Ishikawa (cell line): ENCODE measurements at regions not wholly inside any gene's neighbourhood (a gene's known extent, or its start where the extent isn't known, plus 50 kb on each side); places are given as distances from the start of the nearest gene placed in this dataset.

Experiments used
- CEBPB ChIP-seq: IDR thresholded peaks from 2 replicates; pipeline ENCODE4 v1.6.1; 2012
- TAF1 ChIP-seq: IDR thresholded peaks from 2 replicates; pipeline ENCODE4 v1.6.1; 2012; ENCODE audit warnings: low read depth, mild to moderate bottlenecking
- TCF12 ChIP-seq: IDR thresholded peaks from 2 replicates; pipeline ENCODE4 v1.6.1; 2012; ENCODE audit warnings: low read depth

DNA sequence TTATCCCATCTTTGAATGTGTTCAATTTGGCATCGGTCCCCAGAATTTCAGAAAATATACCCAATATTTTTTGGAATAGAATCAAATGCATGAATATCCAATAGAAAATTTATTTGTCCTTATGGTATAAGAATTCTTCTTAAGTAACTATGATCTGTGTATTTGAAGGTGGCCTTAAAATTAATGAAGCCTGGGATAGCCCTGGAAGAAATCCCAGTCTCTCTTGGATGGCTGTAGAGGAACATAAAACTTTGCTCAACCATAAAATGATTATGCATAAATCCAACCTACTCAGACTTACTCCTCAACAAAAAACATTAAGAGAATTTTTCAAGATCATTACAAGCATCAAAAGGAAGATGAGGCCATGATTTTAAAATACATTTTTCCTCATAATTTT is 269.4 kb upstream of the SMIM31 start:
- no peak for TF ChIP-seq CEBPB
- TF ChIP-seq TCF12, result no peak
- TF ChIP-seq TAF1, result no peak
